SU-DHL-6 (cell line): ENCODE measurements at regions not wholly inside any gene's neighbourhood (a gene's known extent, or its start where the extent isn't known, plus 50 kb on each side); places are given as distances from the start of the nearest gene placed in this dataset.

Experiments used
- H2AFZ ChIP-seq: fragments of 200-600 bp; sonication (generic); 2 replicates; pipeline ENCODE4 v1.6.1; 2014; ENCODE audit warnings: low read depth, mild to moderate bottlenecking, moderate library complexity, mixed read lengths, antibody characterized with exemption, low read length; ENCODE audit not compliant: severe bottlenecking
- H3F3A ChIP-seq: fragments of 200-600 bp; shearing (Covaris generic); 2 replicates; pipeline ENCODE4 v1.6.0; 2016; ENCODE audit warnings: antibody characterized with exemption, mild to moderate bottlenecking; ENCODE audit not compliant: insufficient read depth
- H3K27ac ChIP-seq: fragments of 200-600 bp; sonication (generic); 2 replicates; pipeline ENCODE4 v1.5.1; 2016; ENCODE audit warnings: low read depth, mild to moderate bottlenecking, low read length, moderate library complexity, mixed read lengths
- H3K27me3 ChIP-seq: fragments of 200-600 bp; sonication (generic), shearing (Covaris generic); 2 replicates; pipeline ENCODE4 v1.6.0; 2014; ENCODE audit warnings: mild to moderate bottlenecking, low read length
- H3K36me3 ChIP-seq: fragments of 200-600 bp; sonication (generic); 2 replicates; pipeline ENCODE4 v1.6.1; 2014; ENCODE audit warnings: mild to moderate bottlenecking, low read length, mixed read lengths
- H3K4me2 ChIP-seq: fragments of 300-600, 200-600 bp; shearing (Covaris generic), sonication (generic); 2 replicates; pipeline ENCODE4 v1.6.0; 2014; ENCODE audit warnings: low read length, low read depth, mild to moderate bottlenecking; ENCODE audit not compliant: poor library complexity, severe bottlenecking
- H3K4me3 ChIP-seq: fragments of 200-600 bp; sonication (generic); 2 replicates; pipeline ENCODE4 v1.5.1; 2014; ENCODE audit warnings: antibody characterized with exemption, low read length, mild to moderate bottlenecking, mixed read lengths; ENCODE audit not compliant: insufficient read depth, poor library complexity, severe bottlenecking
- H3K79me2 ChIP-seq: fragments of 200-600 bp; sonication (generic); 2 replicates; pipeline ENCODE4 v1.6.1; 2014; ENCODE audit warnings: mild to moderate bottlenecking, low read length, moderate library complexity; ENCODE audit not compliant: insufficient read depth
- H3K9ac ChIP-seq: fragments of 200-600 bp; sonication (generic); 2 replicates; pipeline ENCODE4 v1.7.0; 2014; ENCODE audit warnings: mild to moderate bottlenecking, low read length
- H3K9me2 ChIP-seq: fragments of 200-600 bp; sonication (generic); replicated peaks from 2 replicates; pipeline ENCODE4 v1.6.1; 2014; ENCODE audit warnings: low read length; ENCODE audit not compliant: insufficient read depth
- H3K9me3 ChIP-seq: fragments of 200-600 bp; sonication (generic); 2 replicates; pipeline ENCODE4 v1.6.1; 2014; ENCODE audit warnings: low read length, mixed read lengths; ENCODE audit not compliant: insufficient read depth
- H4K20me1 ChIP-seq: fragments of 200-600 bp; sonication (generic); 2 replicates; pipeline ENCODE4 v1.6.1; 2014; ENCODE audit warnings: low read depth, mild to moderate bottlenecking, antibody characterized with exemption, low read length, moderate library complexity, mixed read lengths
- EZH2phosphoT487 ChIP-seq: fragments of 200-600 bp; sonication (generic), shearing (Covaris generic); conservative IDR thresholded peaks from 2 replicates; pipeline ENCODE4 v1.6.1; 2018; ENCODE audit warnings: mild to moderate bottlenecking, antibody characterized with exemption, low read length, moderate library complexity, mixed read lengths
- TF ChIP-seq, protein P1 (sequence below): fragments of 200-600 bp; sonication (generic); IDR thresholded peaks from one replicate; pipeline ENCODE4 v1.5.1; 2017; ENCODE audit warnings: antibody characterized with exemption, mild to moderate bottlenecking, low read length, moderate library complexity; ENCODE audit not compliant: insufficient read depth, poor library complexity, severe bottlenecking

DNA sequence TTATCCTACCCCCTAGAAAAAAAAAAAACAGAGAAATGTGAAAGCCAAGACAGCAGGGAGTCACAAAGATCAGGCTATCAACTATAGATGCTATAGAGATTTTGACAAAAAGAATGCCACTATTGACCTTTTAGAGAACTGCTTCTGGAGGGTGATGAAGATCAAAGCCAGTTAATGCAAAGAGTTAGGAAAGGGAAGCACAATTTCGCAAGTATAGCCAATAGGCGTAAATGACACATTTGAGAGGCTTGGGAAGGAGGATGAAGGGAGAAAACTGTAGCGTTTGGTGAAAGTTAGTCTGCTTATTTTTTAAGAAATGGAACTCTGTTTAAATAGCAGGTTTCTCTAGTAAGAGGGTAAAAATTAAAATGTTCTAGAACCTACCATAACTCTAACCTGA is 190.7 kb downstream of the DUSP6 start:
- Histone ChIP-seq H3K27ac (no peak overlapping the region), H3K36me3 (no peaks in the 10 kb centered on the region), H3K9ac (no peak overlapping the region), H4K20me1 (no peaks in the 10 kb centered on the region), H3K79me2 (no peaks in the 10 kb centered on the region), H3F3A (no peaks in the 10 kb centered on the region), H3K27me3 (no peaks in the 10 kb centered on the region), H3K4me2 (no peak overlapping the region), H3K4me3 (no peak overlapping the region), H3K9me3 (no peaks in the 10 kb centered on the region), H3K9me2 (no peaks in the 10 kb centered on the region), H2AFZ (no peak overlapping the region)
- TF ChIP-seq EZH2phosphoT487: no peak
- TF ChIP-seq, protein P1, sequence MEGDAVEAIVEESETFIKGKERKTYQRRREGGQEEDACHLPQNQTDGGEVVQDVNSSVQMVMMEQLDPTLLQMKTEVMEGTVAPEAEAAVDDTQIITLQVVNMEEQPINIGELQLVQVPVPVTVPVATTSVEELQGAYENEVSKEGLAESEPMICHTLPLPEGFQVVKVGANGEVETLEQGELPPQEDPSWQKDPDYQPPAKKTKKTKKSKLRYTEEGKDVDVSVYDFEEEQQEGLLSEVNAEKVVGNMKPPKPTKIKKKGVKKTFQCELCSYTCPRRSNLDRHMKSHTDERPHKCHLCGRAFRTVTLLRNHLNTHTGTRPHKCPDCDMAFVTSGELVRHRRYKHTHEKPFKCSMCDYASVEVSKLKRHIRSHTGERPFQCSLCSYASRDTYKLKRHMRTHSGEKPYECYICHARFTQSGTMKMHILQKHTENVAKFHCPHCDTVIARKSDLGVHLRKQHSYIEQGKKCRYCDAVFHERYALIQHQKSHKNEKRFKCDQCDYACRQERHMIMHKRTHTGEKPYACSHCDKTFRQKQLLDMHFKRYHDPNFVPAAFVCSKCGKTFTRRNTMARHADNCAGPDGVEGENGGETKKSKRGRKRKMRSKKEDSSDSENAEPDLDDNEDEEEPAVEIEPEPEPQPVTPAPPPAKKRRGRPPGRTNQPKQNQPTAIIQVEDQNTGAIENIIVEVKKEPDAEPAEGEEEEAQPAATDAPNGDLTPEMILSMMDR: no peak

DNA sequence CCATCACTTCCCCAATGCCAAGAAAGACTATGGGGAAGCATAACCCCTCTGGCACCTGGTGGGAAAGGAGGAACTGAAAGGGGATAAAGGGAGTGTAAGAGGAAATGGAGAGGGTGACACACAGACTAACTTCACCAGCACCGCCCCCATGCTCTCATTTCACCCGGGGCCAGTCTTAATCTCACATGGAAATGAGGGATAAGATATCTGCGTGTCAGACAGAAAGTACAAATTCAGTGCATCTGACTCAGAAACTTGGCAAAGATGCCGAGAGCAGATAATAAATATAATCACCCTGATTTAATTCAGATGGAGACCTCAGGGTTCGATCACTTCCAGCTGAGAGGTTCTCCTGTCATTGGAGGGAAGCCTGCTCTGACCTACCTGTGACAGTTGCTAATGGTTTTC is 191.6 kb downstream of the DUSP6 start:
- Histone ChIP-seq H3F3A (no peaks in the 10 kb centered on the region), H3K9ac (no peak overlapping the region)
- TF ChIP-seq, protein P1: no peak
- TF ChIP-seq EZH2phosphoT487: no peak

DNA sequence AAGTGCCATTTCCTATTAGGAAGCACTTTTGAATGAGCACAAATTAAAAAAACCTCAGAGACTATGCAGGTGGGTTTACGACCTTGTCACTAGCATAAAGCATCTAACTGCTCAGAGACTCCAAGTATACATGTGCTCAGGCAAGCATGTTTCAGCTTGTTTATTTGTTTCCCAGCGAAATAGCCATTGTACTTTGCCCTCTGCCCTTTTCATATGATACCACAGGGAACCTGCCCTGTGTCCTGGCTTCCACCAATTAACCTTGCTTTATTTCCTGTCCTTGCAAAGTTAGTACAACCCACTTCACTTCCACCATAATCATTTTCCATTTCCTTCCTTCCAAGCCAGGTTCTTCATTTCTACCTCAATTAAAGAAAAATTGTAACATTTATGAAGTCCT is 194.9 kb downstream of the DUSP6 start:
- H3K4me3 ChIP-seq: no peak overlapping the region
- H3K79me2 ChIP-seq: no peaks in the 10 kb centered on the region
- H4K20me1 ChIP-seq: no peaks in the 10 kb centered on the region
- no peaks in the 10 kb centered on the region for H3K9me2 ChIP-seq
- no peak overlapping the region for H3K4me2 ChIP-seq
- TF ChIP-seq, protein P1: no peak
- TF ChIP-seq EZH2phosphoT487: no peak
- no peak overlapping the region for H2AFZ ChIP-seq
- H3F3A ChIP-seq: no peaks in the 10 kb centered on the region
- no peak overlapping the region for H3K9ac ChIP-seq
- H3K36me3 ChIP-seq: no peaks in the 10 kb centered on the region
- H3K27ac ChIP-seq: no peak overlapping the region
- H3K27me3 ChIP-seq: no peaks in the 10 kb centered on the region
- no peaks in the 10 kb centered on the region for H3K9me3 ChIP-seq

More for the DNA sequence above, 191.6 kb downstream of the DUSP6 start:
- Histone ChIP-seq H4K20me1 (no peaks in the 10 kb centered on the region), H3K4me3 (no peak overlapping the region), H3K9me3 (no peaks in the 10 kb centered on the region), H3K4me2 (no peak overlapping the region), H3K36me3 (no peaks in the 10 kb centered on the region), H2AFZ (no peak overlapping the region), H3K9me2 (no peaks in the 10 kb centered on the region), H3K79me2 (no peaks in the 10 kb centered on the region), H3K27ac (no peak overlapping the region), H3K27me3 (no peaks in the 10 kb centered on the region)
